Adrenal gland (tissue), 9 donors: ENCODE measurements at regions not wholly inside any gene's neighbourhood (a gene's known extent, or its start where the extent isn't known, plus 50 kb on each side); places are given as distances from the start of the nearest gene placed in this dataset.

Source experiments
- DNase-seq, 7 donors: peaks; one replicate each; pipeline ENCODE4 v3.0.0-alpha.2; 2019 to 2020
- H3K27ac ChIP-seq, 5 donors: fragments of 200-600 bp; sonication (generic) in 4 of 5; 1 replicate in 3 of 5; 2 replicates in 2 of 5; pipeline versions ENCODE4 v1.5.1 to v1.8.0; 2016 to 2020; ENCODE audit warnings: mild to moderate bottlenecking in 1 of 5
- H3K27me3 ChIP-seq: fragments of 200-600 bp; 2 replicates; pipeline ENCODE4 v1.8.0; 2021
- H3K36me3 ChIP-seq, 2 donors: fragments of 200-600 bp; replicated peaks in 1 of 2; 1 replicate in 1 of 2; 2 replicates in 1 of 2; pipeline versions ENCODE4 v1.5.1 to v1.8.0; 2018 to 2022
- H3K4me1 ChIP-seq, 2 donors: fragments of 200-600 bp; replicated peaks in 1 of 2; 1 replicate in 1 of 2; 2 replicates in 1 of 2; pipeline versions ENCODE4 v1.5.1 to v1.8.0; 2018 to 2021
- H3K4me3 ChIP-seq, 4 donors: fragments of 200-600 bp; sonication (generic) in 3 of 4; one replicate each; pipeline ENCODE4 v1.5.1; 2016 to 2018
- H3K9me3 ChIP-seq, 3 donors: fragments of 200-600 bp; sonication (generic) in 1 of 3; replicated peaks in 1 of 3; 1 replicate in 2 of 3; 2 replicates in 1 of 3; pipeline versions ENCODE4 v1.5.1 to v1.8.0; 2016 to 2021
- CTCF ChIP-seq, 6 experiments: fragments of 450-650 bp in 4 of 6; fragments of 200-600 bp in 2 of 6; sonication (generic) in 1 of 6; IDR thresholded peaks; 1 replicate in 5 of 6; 2 replicates in 1 of 6; pipeline versions ENCODE4 v1.5.1 to v1.8.0; 2016 to 2021; ENCODE audit warnings: antibody characterized with exemption in 6 of 6, mild to moderate bottlenecking in 2 of 6, moderate library complexity in 1 of 6
- POLR2A ChIP-seq, 2 donors: fragments of 450-650 bp; IDR thresholded peaks; one replicate each; pipeline ENCODE4 v1.6.1; 2017; ENCODE audit warnings: antibody characterized with exemption in 2 of 2, mild to moderate bottlenecking in 2 of 2, moderate library complexity in 1 of 2
- WGBS, 4 donors: extraction: QIAGEN DNeasy Blood & Tissue Kit in 2 of 4; methylation state at CpG; one replicate each; pipeline versions ENCODE4 v1.1.5 to v1.1.7; 2013 to 2017; 5-methylcytosine and 5-hydroxymethylcytosine counted together
- intact Hi-C, 2 donors: fragments of 100-400 bp; cut with DNase I; formaldehyde crosslinking; loops; one replicate each; pipeline versions ENCODE4 v1.14.1 to v1.15.0; 2022 to 2023
- donor health status: healthy with polysubstance abuse.
- donor health status: Bipolar disorder and iron deficiency.
- donor health status: DM: yes; HTN: yes; CAD: no.
- donor health status: DM: no; HTN: no; CAD: no.
- donor health status: DM: no; HTN: no; CAD: no.

- H3K27me3 ChIP-seq, result no peaks in the 10 kb centered on the region
- H3K4me3 ChIP-seq, result no peak overlapping the region
- H3K9me3 ChIP-seq, result no peaks in the 10 kb centered on the region
- H3K36me3 ChIP-seq, result no peaks in the 10 kb centered on the region
- H3K4me1 ChIP-seq, result no peaks in the 10 kb centered on the region
- TF ChIP-seq CTCF (IDR thresholded peaks at IDR 0.05) (no peak), POLR2A (IDR thresholded peaks at IDR 0.05) (no peak)
- no peak overlapping the region for H3K27ac ChIP-seq
- DNase-seq, result no peak
- intact Hi-C loops, result no loop called here
- 88 to 92% (median 90%) methylated on average over 3 of the region's 3 CpGs for WGBS, 4 donors
Measured at GRCh38 chr7:17472518-17472917, 174.1 kb downstream of the AHR start.

- no peak for DNase-seq
- H3K27ac ChIP-seq, result no peak overlapping the region
- H3K4me1 ChIP-seq, result no peaks in the 10 kb centered on the region
- intact Hi-C loops, result no loop called here
- TF ChIP-seq CTCF (IDR thresholded peaks at IDR 0.05) (no peak), POLR2A (IDR thresholded peaks at IDR 0.05) (no peak)
- H3K9me3 ChIP-seq, result no peaks in the 10 kb centered on the region
- 89 to 98% (median 95%) methylated on average over 2 of the region's 2 CpGs for WGBS, 4 donors
- H3K27me3 ChIP-seq, result no peaks in the 10 kb centered on the region
- H3K36me3 ChIP-seq, result no peaks in the 10 kb centered on the region
- H3K4me3 ChIP-seq, result no peak overlapping the region
Measured at GRCh38 chr7:17472939-17473338, 174.5 kb downstream of the AHR start.

GRCh38 chr7:17474724-17475344 is 176.4 kb downstream of the AHR start:
- Histone ChIP-seq H3K36me3 (no peaks in the 10 kb centered on the region), H3K27ac (no peak overlapping the region), H3K4me3 (no peak overlapping the region), H3K9me3 (no peaks in the 10 kb centered on the region), H3K4me1 (no peaks in the 10 kb centered on the region), H3K27me3 (no peaks in the 10 kb centered on the region)
- no peak for DNase-seq
- TF ChIP-seq POLR2A (IDR thresholded peaks at IDR 0.05) (no peak), CTCF (IDR thresholded peaks at IDR 0.05) (no peak)
- WGBS, 4 donors, result 83 to 90% (median 86%) methylated on average over 12 to 13 of the region's 13 CpGs
- intact Hi-C loops, result no loop called here

GRCh38 chr7:17477182-17477581 is 178.7 kb downstream of the AHR start:
- H3K4me3 ChIP-seq, result no peak overlapping the region
- no peak for DNase-seq
- H3K36me3 ChIP-seq, result no peaks in the 10 kb centered on the region
- intact Hi-C loops, result no loop called here
- no peaks in the 10 kb centered on the region for H3K9me3 ChIP-seq
- 75 to 83% (median 78%) methylated on average over 2 of the region's 2 CpGs for WGBS, 4 donors
- no peaks in the 10 kb centered on the region for H3K4me1 ChIP-seq
- TF ChIP-seq POLR2A (IDR thresholded peaks at IDR 0.05) (no peak), CTCF (IDR thresholded peaks at IDR 0.05) (no peak)
- no peak overlapping the region for H3K27ac ChIP-seq
- no peaks in the 10 kb centered on the region for H3K27me3 ChIP-seq
